T-helper 2 cell treated with Interferon-gamma antibody and Interleukin-4, amounts not matched to agents 5 μg/mL and 100 μg/mL, for 36 hours (primary cell): ENCODE measurements at regions not wholly inside any gene's neighbourhood (a gene's known extent, or its start where the extent isn't known, plus 50 kb on each side); places are given as distances from the start of the nearest gene placed in this dataset.
"Not testable (repeated sequence)": the region's sequence is repeated elsewhere in the genome, so short reads cannot be mapped to it uniquely, and the experiment has no call there.

ENCODE experiments used
- DNase-seq: peaks from one replicate; pipeline ENCODE4 v3.0.0; 2021; ENCODE audit warnings: low spot score
- H3K27ac Mint-ChIP-seq: one replicate; pipeline ENCODE4 v1.8.0; 2021; ENCODE audit warnings: mild to moderate bottlenecking, mixed read lengths
- H3K27me3 Mint-ChIP-seq: one replicate; pipeline ENCODE4 v1.8.0; 2021; ENCODE audit warnings: low read depth, mixed read lengths
- H3K36me3 Mint-ChIP-seq: one replicate; pipeline ENCODE4 v1.8.0; 2021; ENCODE audit warnings: low read depth, mixed read lengths
- H3K4me1 Mint-ChIP-seq: one replicate; pipeline ENCODE4 v1.8.0; 2021; ENCODE audit warnings: low read depth, mixed read lengths
- H3K4me3 Mint-ChIP-seq: one replicate; pipeline ENCODE4 v1.8.0; 2022; ENCODE audit warnings: mild to moderate bottlenecking, moderate library complexity, mixed read lengths
- H3K9me3 Mint-ChIP-seq: one replicate; pipeline ENCODE4 v1.8.0; 2021; ENCODE audit warnings: mixed read lengths

GRCh38 chr6:85372188-85372914, 77.5 kb upstream of the NT5E start:
- no peak overlapping the region for H3K4me3 Mint-ChIP-seq
- DNase-seq: no peak
- H3K9me3 Mint-ChIP-seq: no peaks in the 10 kb centered on the region
- no peaks in the 10 kb centered on the region for H3K36me3 Mint-ChIP-seq
- H3K27me3 Mint-ChIP-seq: peaks cover 4% of the 10 kb centered on the region
- peaks cover 4% of the 10 kb centered on the region for H3K4me1 Mint-ChIP-seq
- no peak overlapping the region for H3K27ac Mint-ChIP-seq

GRCh38 chr6:85368631-85369030, 81.3 kb upstream of the NT5E start:
- Mint-ChIP-seq H3K36me3 (no peaks in the 10 kb centered on the region), H3K27me3 (peaks cover 13% of the 10 kb centered on the region), H3K9me3 (peaks cover 8% of the 10 kb centered on the region), H3K27ac (no peak overlapping the region), H3K4me1 (peaks cover 4% of the 10 kb centered on the region), H3K4me3 (no peak overlapping the region)
- DNase-seq: no peak

GRCh38 chr6:85364344-85364743, 85.5 kb upstream of the NT5E start:
- Mint-ChIP-seq H3K36me3 (no peaks in the 10 kb centered on the region), H3K9me3 (peaks cover 8% of the 10 kb centered on the region), H3K27me3 (peaks cover 13% of the 10 kb centered on the region), H3K27ac (no peak overlapping the region), H3K4me3 (no peak overlapping the region), H3K4me1 (peaks cover 10% of the 10 kb centered on the region)
- no peak for DNase-seq

- Mint-ChIP-seq H3K9me3 (peaks cover 8% of the 10 kb centered on the region), H3K4me1 (peaks cover 10% of the 10 kb centered on the region), H3K27me3 (peaks cover 13% of the 10 kb centered on the region), H3K4me3 (no peak overlapping the region), H3K27ac (no peak overlapping the region), H3K36me3 (no peaks in the 10 kb centered on the region)
- no peak for DNase-seq
These were observed 86.0 kb upstream of the NT5E start for GRCh38 chr6:85363870-85364269.

- peaks cover 6% of the 10 kb centered on the region for H3K4me1 Mint-ChIP-seq
- H3K9me3 Mint-ChIP-seq: peaks cover 8% of the 10 kb centered on the region
- H3K36me3 Mint-ChIP-seq: no peaks in the 10 kb centered on the region
- H3K27me3 Mint-ChIP-seq: peaks cover 11% of the 10 kb centered on the region
- H3K4me3 Mint-ChIP-seq: no peak overlapping the region
- H3K27ac Mint-ChIP-seq: no peak overlapping the region
- no peak for DNase-seq
These were observed 87.1 kb upstream of the NT5E start for GRCh38 chr6:85362652-85363310.

GRCh38 chr6:85361643-85362014, 88.3 kb upstream of the NT5E start:
- no peaks in the 10 kb centered on the region for H3K36me3 Mint-ChIP-seq
- H3K27ac Mint-ChIP-seq: no peak overlapping the region
- H3K9me3 Mint-ChIP-seq: peaks cover under 1% of the 10 kb centered on the region
- H3K4me1 Mint-ChIP-seq: peaks cover 6% of the 10 kb centered on the region
- H3K27me3 Mint-ChIP-seq: peaks cover 1% of the 10 kb centered on the region
- no peak for DNase-seq
- H3K4me3 Mint-ChIP-seq: no peak overlapping the region

GRCh38 chr6:85360794-85361642, 88.9 kb upstream of the NT5E start:
- H3K27me3 Mint-ChIP-seq: no peaks in the 10 kb centered on the region
- no peak overlapping the region for H3K27ac Mint-ChIP-seq
- peaks cover 6% of the 10 kb centered on the region for H3K4me1 Mint-ChIP-seq
- H3K9me3 Mint-ChIP-seq: no peaks in the 10 kb centered on the region
- no peaks in the 10 kb centered on the region for H3K36me3 Mint-ChIP-seq
- H3K4me3 Mint-ChIP-seq: no peak overlapping the region
- no peak for DNase-seq

GRCh38 chr6:85357651-85358050, 92.2 kb upstream of the NT5E start:
- no peaks in the 10 kb centered on the region for H3K36me3 Mint-ChIP-seq
- peaks cover 8% of the 10 kb centered on the region for H3K4me1 Mint-ChIP-seq
- peaks cover 2% of the 10 kb centered on the region for H3K27me3 Mint-ChIP-seq
- no peak for DNase-seq
- no peak overlapping the region for H3K4me3 Mint-ChIP-seq
- no peaks in the 10 kb centered on the region for H3K9me3 Mint-ChIP-seq
- no peak overlapping the region for H3K27ac Mint-ChIP-seq

GRCh38 chr6:85356743-85357142, 93.1 kb upstream of the NT5E start:
- DNase-seq, H3K36me3 Mint-ChIP-seq, H3K4me3 Mint-ChIP-seq, H3K9me3 Mint-ChIP-seq, H3K27ac Mint-ChIP-seq, H3K4me1 Mint-ChIP-seq, H3K27me3 Mint-ChIP-seq: not testable (repeated sequence)

- no peak for DNase-seq
These were observed 94.1 kb upstream of the NT5E start for GRCh38 chr6:85355816-85356215.

GRCh38 chr6:85354761-85355618, 94.9 kb upstream of the NT5E start:
- Mint-ChIP-seq H3K27ac (no peak overlapping the region), H3K4me1 (peaks cover 2% of the 10 kb centered on the region), H3K36me3 (no peaks in the 10 kb centered on the region), H3K4me3 (no peak overlapping the region), H3K9me3 (no peaks in the 10 kb centered on the region), H3K27me3 (peaks cover 10% of the 10 kb centered on the region)
- peak; percentile 39 for DNase-seq

More at GRCh38 chr6:85355816-85356215, 94.1 kb upstream of the NT5E start:
- H3K9me3 Mint-ChIP-seq: no peaks in the 10 kb centered on the region
- peaks cover 8% of the 10 kb centered on the region for H3K27me3 Mint-ChIP-seq
- H3K4me3 Mint-ChIP-seq: no peak overlapping the region
- H3K27ac Mint-ChIP-seq: no peak overlapping the region
- H3K36me3 Mint-ChIP-seq: no peaks in the 10 kb centered on the region
- peaks cover 2% of the 10 kb centered on the region for H3K4me1 Mint-ChIP-seq

GRCh38 chr6:85353012-85353411, 96.9 kb upstream of the NT5E start:
- Mint-ChIP-seq H3K27ac (no peak overlapping the region), H3K4me3 (no peak overlapping the region), H3K9me3 (no peaks in the 10 kb centered on the region), H3K36me3 (no peaks in the 10 kb centered on the region), H3K27me3 (peaks cover 16% of the 10 kb centered on the region), H3K4me1 (peaks cover 2% of the 10 kb centered on the region)
- no peak for DNase-seq

GRCh38 chr6:85348643-85349042, 101.2 kb upstream of the NT5E start:
- no peaks in the 10 kb centered on the region for H3K9me3 Mint-ChIP-seq
- no peaks in the 10 kb centered on the region for H3K36me3 Mint-ChIP-seq
- DNase-seq: no peak
- H3K27ac Mint-ChIP-seq: no peak overlapping the region
- no peaks in the 10 kb centered on the region for H3K4me1 Mint-ChIP-seq
- no peak overlapping the region for H3K4me3 Mint-ChIP-seq
- H3K27me3 Mint-ChIP-seq: peaks cover 26% of the 10 kb centered on the region
